Epithelial cell of proximal tubule (primary cell): ENCODE measurements at regions not wholly inside any gene's neighbourhood (a gene's known extent, or its start where the extent isn't known, plus 50 kb on each side); places are given as distances from the start of the nearest gene placed in this dataset.
A peak's percentile ranks its signal among the peaks of the same experiment; 100 is the strongest.

Source experiments
- DNase-seq: peaks from one replicate; pipeline ENCODE4 v3.0.0-alpha.2; 2011; ENCODE audit warnings: low read depth
- H3K4me3 ChIP-seq: 2 replicates; pipeline ENCODE4 v1.5.1; 2011; ENCODE audit warnings: low read depth, mild to moderate bottlenecking, low read length
- TF ChIP-seq, protein P1 (sequence below): conservative IDR thresholded peaks from 2 replicates; pipeline ENCODE4 v1.5.1; 2012; ENCODE audit warnings: low read depth, mild to moderate bottlenecking, low read length

- TF ChIP-seq, protein P1, sequence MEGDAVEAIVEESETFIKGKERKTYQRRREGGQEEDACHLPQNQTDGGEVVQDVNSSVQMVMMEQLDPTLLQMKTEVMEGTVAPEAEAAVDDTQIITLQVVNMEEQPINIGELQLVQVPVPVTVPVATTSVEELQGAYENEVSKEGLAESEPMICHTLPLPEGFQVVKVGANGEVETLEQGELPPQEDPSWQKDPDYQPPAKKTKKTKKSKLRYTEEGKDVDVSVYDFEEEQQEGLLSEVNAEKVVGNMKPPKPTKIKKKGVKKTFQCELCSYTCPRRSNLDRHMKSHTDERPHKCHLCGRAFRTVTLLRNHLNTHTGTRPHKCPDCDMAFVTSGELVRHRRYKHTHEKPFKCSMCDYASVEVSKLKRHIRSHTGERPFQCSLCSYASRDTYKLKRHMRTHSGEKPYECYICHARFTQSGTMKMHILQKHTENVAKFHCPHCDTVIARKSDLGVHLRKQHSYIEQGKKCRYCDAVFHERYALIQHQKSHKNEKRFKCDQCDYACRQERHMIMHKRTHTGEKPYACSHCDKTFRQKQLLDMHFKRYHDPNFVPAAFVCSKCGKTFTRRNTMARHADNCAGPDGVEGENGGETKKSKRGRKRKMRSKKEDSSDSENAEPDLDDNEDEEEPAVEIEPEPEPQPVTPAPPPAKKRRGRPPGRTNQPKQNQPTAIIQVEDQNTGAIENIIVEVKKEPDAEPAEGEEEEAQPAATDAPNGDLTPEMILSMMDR, result no peak
- no peak overlapping the region for H3K4me3 ChIP-seq
- DNase-seq, result no peak
Measured at GRCh38 chr14:44283836-44284235, 223.2 kb downstream of the FSCB start.

- TF ChIP-seq, protein P1, result no peak
- H3K4me3 ChIP-seq, result no peak overlapping the region
- DNase-seq, result peak; percentile 32
Measured at GRCh38 chr14:44279357-44279756, 227.7 kb downstream of the FSCB start.

DNA sequence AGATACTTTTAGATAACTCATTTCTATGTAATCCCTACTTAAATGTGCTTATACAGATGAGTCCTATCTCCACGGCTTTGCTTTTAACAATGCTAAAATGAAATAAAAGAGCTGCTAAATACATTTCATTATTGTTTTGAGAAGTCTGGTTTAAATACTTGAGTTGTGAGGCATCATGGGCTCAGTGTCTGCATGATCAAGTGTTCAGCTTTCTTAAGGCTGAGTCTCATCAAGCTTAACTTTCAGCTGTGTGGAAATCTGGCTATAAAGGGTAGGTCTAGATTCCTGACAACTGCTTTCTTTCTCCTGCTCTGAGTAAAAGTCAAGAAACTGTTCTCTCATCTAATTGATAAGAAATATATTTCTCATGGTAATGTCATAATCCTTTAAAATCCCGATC lies 235.4 kb downstream of the FSCB start:
- TF ChIP-seq, protein P1, result no peak
- H3K4me3 ChIP-seq, result no peak overlapping the region
- DNase-seq, result no peak

GRCh38 chr14:44271006-44271405 lies 236.1 kb downstream of the FSCB start:
- TF ChIP-seq, protein P1, result no peak
- H3K4me3 ChIP-seq, result no peak overlapping the region
- no peak for DNase-seq

DNA sequence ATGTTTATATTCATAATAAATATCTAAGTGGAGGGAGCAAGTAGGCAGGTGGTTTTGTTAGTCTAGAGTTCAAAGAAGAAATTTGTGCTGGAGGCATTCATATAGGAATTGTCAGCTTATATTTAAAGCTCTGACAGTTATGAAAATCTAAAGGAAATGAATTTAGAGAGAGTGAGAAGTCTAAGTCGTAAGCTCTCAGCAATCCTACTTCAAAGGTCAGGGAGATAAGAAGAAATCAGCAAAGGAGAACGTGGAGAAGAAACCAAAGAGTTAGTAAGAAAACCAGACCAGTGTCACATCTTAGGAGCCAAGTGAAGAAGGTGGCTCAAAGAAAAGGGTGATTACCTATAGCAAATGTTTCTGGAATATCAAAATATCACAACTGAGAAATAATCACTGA lies 241.8 kb downstream of the FSCB start:
- TF ChIP-seq, protein P1, result no peak
- H3K4me3 ChIP-seq, result no peak overlapping the region
- no peak for DNase-seq

DNA sequence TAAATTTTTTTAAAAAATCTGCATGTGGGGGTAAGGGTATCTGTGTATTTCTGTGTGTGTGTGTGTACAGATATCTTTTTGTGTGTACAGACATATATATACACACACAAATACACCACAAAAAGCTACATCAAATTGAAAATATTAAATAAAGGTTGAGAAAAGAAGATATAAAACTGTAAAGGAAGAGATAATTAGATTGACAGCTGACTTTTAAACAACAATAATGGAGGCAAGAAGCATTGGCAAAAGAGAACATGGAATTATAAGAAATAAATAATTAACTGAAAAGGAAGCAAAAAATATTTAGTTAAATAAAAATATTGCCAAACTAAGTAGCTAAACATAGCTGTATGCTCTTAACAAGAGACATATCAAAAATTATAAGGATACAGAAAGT lies 291.4 kb downstream of the FSCB start:
- TF ChIP-seq, protein P1, result no peak
- DNase-seq, result no peak
- H3K4me3 ChIP-seq, result no peak overlapping the region

GRCh38 chr14:44211718-44212117 lies 295.4 kb downstream of the FSCB start:
- no peak for DNase-seq
- TF ChIP-seq, protein P1, result no peak

More at GRCh38 chr14:44211718-44212117, 295.4 kb downstream of the FSCB start:
- no peak overlapping the region for H3K4me3 ChIP-seq
